GM23248 (cell line): ENCODE measurements at regions not wholly inside any gene's neighbourhood (a gene's known extent, or its start where the extent isn't known, plus 50 kb on each side); places are given as distances from the start of the nearest gene placed in this dataset.

Source experiments
- DNase-seq: peaks from one replicate; pipeline ENCODE4 v3.0.0-alpha.2; 2015
- H2AFZ ChIP-seq: fragments of 200-600 bp; sonication (generic); 2 replicates; pipeline ENCODE4 v1.6.1; 2016; ENCODE audit warnings: antibody characterized with exemption
- H3F3A ChIP-seq: fragments of 200-600 bp; sonication (generic); 2 replicates; pipeline ENCODE4 v1.6.1; 2016; ENCODE audit warnings: mild to moderate bottlenecking, antibody characterized with exemption, mixed run types; ENCODE audit not compliant: insufficient read depth
- H3K27ac ChIP-seq: fragments of 200-600 bp; sonication (generic); 2 replicates; pipeline ENCODE4 v1.5.1; 2016; ENCODE audit warnings: mild to moderate bottlenecking
- H3K27me3 ChIP-seq: fragments of 200-600 bp; sonication (generic); replicated peaks from 2 replicates; pipeline ENCODE4 v1.6.1; 2016; ENCODE audit warnings: mild to moderate bottlenecking; ENCODE audit not compliant: insufficient read depth
- H3K36me3 ChIP-seq: fragments of 200-600 bp; sonication (generic); 2 replicates; pipeline ENCODE4 v1.6.1; 2016; ENCODE audit warnings: low read depth, mild to moderate bottlenecking
- H3K4me1 ChIP-seq: fragments of 200-600 bp; sonication (generic); 2 replicates; pipeline ENCODE4 v1.6.1; 2016; ENCODE audit warnings: mild to moderate bottlenecking; ENCODE audit not compliant: insufficient read depth
- H3K4me2 ChIP-seq: fragments of 200-600 bp; sonication (generic); one replicate; pipeline ENCODE4 v1.6.1; 2016; ENCODE audit warnings: mild to moderate bottlenecking; ENCODE audit not compliant: unreplicated experiment
- H3K4me3 ChIP-seq: fragments of 200-600 bp; sonication (generic); 2 replicates; pipeline ENCODE4 v1.5.1; 2016; ENCODE audit warnings: mild to moderate bottlenecking
- H3K79me2 ChIP-seq: fragments of 200-600 bp; sonication (generic); 2 replicates; pipeline ENCODE4 v1.6.1; 2016; ENCODE audit warnings: mild to moderate bottlenecking; ENCODE audit not compliant: insufficient read depth
- H3K9ac ChIP-seq: fragments of 200-600 bp; sonication (generic); 2 replicates; pipeline ENCODE4 v1.6.1; 2016; ENCODE audit warnings: mild to moderate bottlenecking
- H3K9me2 ChIP-seq: fragments of 200-600 bp; sonication (generic); 2 replicates; pipeline ENCODE4 v1.6.1; 2016; ENCODE audit warnings: mixed run types, mild to moderate bottlenecking, moderate library complexity; ENCODE audit not compliant: insufficient read depth
- H3K9me3 ChIP-seq: fragments of 200-600 bp; sonication (generic); one replicate; pipeline ENCODE4 v1.6.1; 2017; ENCODE audit warnings: low read depth
- H4K20me1 ChIP-seq: fragments of 200-600 bp; sonication (generic); 2 replicates; pipeline ENCODE4 v1.6.0; 2016; ENCODE audit not compliant: insufficient read depth
- EZH2 ChIP-seq: fragments of 200-600 bp; sonication (generic); IDR thresholded peaks from 2 replicates; pipeline ENCODE4 v1.6.1; 2018; ENCODE audit warnings: antibody characterized with exemption, mild to moderate bottlenecking; ENCODE audit not compliant: insufficient read depth, poor library complexity, severe bottlenecking
- EZH2phosphoT487 ChIP-seq: fragments of 200-600 bp; sonication (generic); IDR thresholded peaks from 2 replicates; pipeline ENCODE4 v1.6.1; 2018; ENCODE audit warnings: antibody characterized with exemption, moderate library complexity, mild to moderate bottlenecking, low read depth; ENCODE audit not compliant: insufficient read depth
- WGBS, 2 experiments: methylation state at CpG; one replicate each; pipeline ENCODE4 v1.1.6; 2015 to 2017; ENCODE audit warnings: low lambda C conversion rate in 2 of 2, low coverage in 1 of 2; ENCODE audit errors: missing lambda C conversion rate in 2 of 2; 5-methylcytosine and 5-hydroxymethylcytosine counted together
- in situ Hi-C: fragments of 300-500 bp; cut with MboI; formaldehyde crosslinking; loops from 2 replicates; pipeline ENCODE4 v1.15.0; 2020

DNA sequence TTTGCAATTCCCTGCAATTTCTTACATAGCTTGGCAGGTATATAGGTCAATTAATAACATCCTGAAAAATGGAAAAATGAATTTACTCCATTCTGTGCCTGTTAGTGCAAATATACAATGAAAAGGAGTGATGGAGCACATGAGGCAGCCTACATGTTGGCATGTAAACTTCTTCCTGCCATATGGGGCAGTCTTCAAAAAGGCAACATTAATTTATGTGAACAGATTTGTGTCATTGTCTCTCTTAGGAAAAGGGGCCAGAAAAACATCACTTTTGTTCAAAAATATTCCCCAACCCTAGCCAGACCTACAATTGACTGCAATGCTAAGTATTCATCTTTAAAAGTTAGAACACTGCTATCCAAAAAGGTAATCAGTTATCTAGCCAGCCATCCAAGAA, 332.2 kb downstream of the TBC1D4 start:
- no peak overlapping the region for H3K4me3 ChIP-seq
- H3K9me3 ChIP-seq = no peaks in the 10 kb centered on the region
- no peak overlapping the region for H3K9ac ChIP-seq
- H2AFZ ChIP-seq = no peak overlapping the region
- no peaks in the 10 kb centered on the region; the same call in 1 of the 2 replicates for H3F3A ChIP-seq
- TF ChIP-seq EZH2phosphoT487 (no peak), EZH2 (no peak)
- no peaks in the 10 kb centered on the region for H3K9me2 ChIP-seq
- peaks cover 10% of the 10 kb centered on the region for H3K4me1 ChIP-seq
- no peak for DNase-seq
- H3K27ac ChIP-seq = no peak overlapping the region
- in situ Hi-C loops = no loop called here
- no peaks in the 10 kb centered on the region for H4K20me1 ChIP-seq
- no peak overlapping the region for H3K4me2 ChIP-seq
- no peaks in the 10 kb centered on the region for H3K36me3 ChIP-seq
- H3K79me2 ChIP-seq = no peaks in the 10 kb centered on the region
- no peaks in the 10 kb centered on the region; the same call in 1 of the 2 replicates for H3K27me3 ChIP-seq

DNA sequence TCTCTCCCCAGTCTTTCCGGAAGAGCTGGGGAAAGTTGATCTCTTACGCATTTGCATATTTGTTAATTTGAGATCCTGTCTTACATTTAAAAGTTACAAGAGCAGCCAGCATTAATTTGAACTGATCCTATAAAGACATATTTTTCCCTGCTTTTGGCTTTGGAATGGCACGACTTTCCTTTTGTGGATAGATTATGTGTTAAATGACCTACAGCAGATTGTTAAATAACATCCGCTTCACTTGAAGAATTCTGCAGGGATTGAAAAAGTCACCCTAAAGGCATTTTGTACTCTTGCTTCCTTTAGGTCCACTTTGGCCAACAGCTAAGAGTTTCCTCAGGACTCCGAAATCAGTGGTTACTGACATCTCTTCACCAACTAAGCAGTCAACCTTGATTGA, 334.0 kb downstream of the TBC1D4 start:
- Histone ChIP-seq H2AFZ (no peak overlapping the region), H3F3A (no peaks in the 10 kb centered on the region), H3K4me2 (no peak overlapping the region), H3K4me1 (no peaks in the 10 kb centered on the region), H3K9me3 (no peaks in the 10 kb centered on the region), H3K9ac (no peak overlapping the region), H4K20me1 (no peaks in the 10 kb centered on the region), H3K4me3 (no peak overlapping the region), H3K27me3 (no peaks in the 10 kb centered on the region; the same call in 1 of the 2 replicates), H3K27ac (no peak overlapping the region), H3K9me2 (no peaks in the 10 kb centered on the region), H3K36me3 (no peaks in the 10 kb centered on the region), H3K79me2 (no peaks in the 10 kb centered on the region)
- in situ Hi-C loops = no loop called here
- WGBS, 2 experiments = 35 to 37% methylated on average over 5 of the region's 5 CpGs
- no peak for DNase-seq
- no peak for TF ChIP-seq EZH2
- TF ChIP-seq EZH2phosphoT487 = no peak

GRCh38 chr13:75146436-75146835, 335.5 kb downstream of the TBC1D4 start:
- TF ChIP-seq EZH2phosphoT487 (no peak), EZH2 (no peak)
- H3K36me3 ChIP-seq = no peaks in the 10 kb centered on the region
- no peaks in the 10 kb centered on the region for H4K20me1 ChIP-seq
- no peak for DNase-seq
- H3K27me3 ChIP-seq = no peaks in the 10 kb centered on the region; the same call in 1 of the 2 replicates
- in situ Hi-C loops = no loop called here
- no peak overlapping the region for H3K27ac ChIP-seq
- H2AFZ ChIP-seq = no peak overlapping the region
- H3K79me2 ChIP-seq = no peaks in the 10 kb centered on the region
- no peak overlapping the region for H3K9ac ChIP-seq
- no peaks in the 10 kb centered on the region for H3K4me1 ChIP-seq
- H3K4me2 ChIP-seq = no peak overlapping the region
- H3K9me2 ChIP-seq = no peaks in the 10 kb centered on the region
- no peak overlapping the region for H3K4me3 ChIP-seq
- 77 to 78% methylated on average over 1 of the region's 1 CpG for WGBS, 2 experiments
- no peaks in the 10 kb centered on the region for H3F3A ChIP-seq
- H3K9me3 ChIP-seq = no peaks in the 10 kb centered on the region

- Histone ChIP-seq H3K36me3 (no peaks in the 10 kb centered on the region), H3K79me2 (no peaks in the 10 kb centered on the region), H3F3A (no peaks in the 10 kb centered on the region), H3K4me1 (no peaks in the 10 kb centered on the region), H3K4me2 (no peak overlapping the region), H3K9ac (no peak overlapping the region), H4K20me1 (no peaks in the 10 kb centered on the region), H2AFZ (no peak overlapping the region), H3K27ac (no peak overlapping the region), H3K27me3 (no peaks in the 10 kb centered on the region; the same call in 1 of the 2 replicates), H3K9me2 (no peaks in the 10 kb centered on the region), H3K9me3 (no peaks in the 10 kb centered on the region), H3K4me3 (no peak overlapping the region)
- no peak for TF ChIP-seq EZH2
- no peak for TF ChIP-seq EZH2phosphoT487
- 6 to 12% methylated on average over 1 of the region's 1 CpG for WGBS, 2 experiments
- DNase-seq = no peak
- in situ Hi-C loops = no loop called here
Observed at GRCh38 chr13:75145927-75146326, 336.0 kb downstream of the TBC1D4 start.

GRCh38 chr13:75139291-75139690, 342.7 kb downstream of the TBC1D4 start:
- in situ Hi-C loops = no loop called here

More at GRCh38 chr13:75139291-75139690, 342.7 kb downstream of the TBC1D4 start:
- Histone ChIP-seq H3K27ac (no peak overlapping the region), H2AFZ (no peak overlapping the region), H3K79me2 (no peaks in the 10 kb centered on the region), H3K9me3 (no peaks in the 10 kb centered on the region), H3K36me3 (no peaks in the 10 kb centered on the region), H3K9me2 (no peaks in the 10 kb centered on the region), H3F3A (peaks cover 20% of the 10 kb centered on the region), H3K4me1 (peaks cover 36% of the 10 kb centered on the region), H4K20me1 (no peaks in the 10 kb centered on the region), H3K27me3 (no peaks in the 10 kb centered on the region), H3K4me2 (no peak overlapping the region), H3K9ac (no peak overlapping the region), H3K4me3 (no peak overlapping the region)
- peak; percentile 20 for DNase-seq
- TF ChIP-seq EZH2phosphoT487 = no peak
- no peak for TF ChIP-seq EZH2
